ENCODE measurements at regions not wholly inside any gene's neighbourhood (a gene's known extent, or its start where the extent isn't known, plus 50 kb on each side); places are given as distances from the start of the nearest gene placed in this dataset.

- TF ChIP-seq, protein P1, sequence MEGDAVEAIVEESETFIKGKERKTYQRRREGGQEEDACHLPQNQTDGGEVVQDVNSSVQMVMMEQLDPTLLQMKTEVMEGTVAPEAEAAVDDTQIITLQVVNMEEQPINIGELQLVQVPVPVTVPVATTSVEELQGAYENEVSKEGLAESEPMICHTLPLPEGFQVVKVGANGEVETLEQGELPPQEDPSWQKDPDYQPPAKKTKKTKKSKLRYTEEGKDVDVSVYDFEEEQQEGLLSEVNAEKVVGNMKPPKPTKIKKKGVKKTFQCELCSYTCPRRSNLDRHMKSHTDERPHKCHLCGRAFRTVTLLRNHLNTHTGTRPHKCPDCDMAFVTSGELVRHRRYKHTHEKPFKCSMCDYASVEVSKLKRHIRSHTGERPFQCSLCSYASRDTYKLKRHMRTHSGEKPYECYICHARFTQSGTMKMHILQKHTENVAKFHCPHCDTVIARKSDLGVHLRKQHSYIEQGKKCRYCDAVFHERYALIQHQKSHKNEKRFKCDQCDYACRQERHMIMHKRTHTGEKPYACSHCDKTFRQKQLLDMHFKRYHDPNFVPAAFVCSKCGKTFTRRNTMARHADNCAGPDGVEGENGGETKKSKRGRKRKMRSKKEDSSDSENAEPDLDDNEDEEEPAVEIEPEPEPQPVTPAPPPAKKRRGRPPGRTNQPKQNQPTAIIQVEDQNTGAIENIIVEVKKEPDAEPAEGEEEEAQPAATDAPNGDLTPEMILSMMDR (IDR thresholded peaks at IDR 0.05) = no peak
- TF ChIP-seq POLR2A (IDR thresholded peaks at IDR 0.05) (no peak), POLR2AphosphoS5 (IDR thresholded peaks at IDR 0.05) (no peak)
Measured at GRCh38 chr12:86574143-86574542, 318.0 kb upstream of the MGAT4C start.
